DMS 273 treated with DMSO at 0.1 percent for 48 hours (cell line): ENCODE measurements at regions not wholly inside any gene's neighbourhood (a gene's known extent, or its start where the extent isn't known, plus 50 kb on each side); places are given as distances from the start of the nearest gene placed in this dataset.
A peak's percentile ranks its signal among the peaks of the same experiment; 100 is the strongest.

ENCODE experiments used
- DNase-seq: peaks from one replicate; lab custom pipeline; 2025; lab: John Stamatoyannopoulos, UW

GRCh38 chr3:187618722-187619121 is 51.5 kb downstream of the SST start:
- DNase-seq, result no peak

GRCh38 chr3:187617213-187617612 is 53.0 kb downstream of the SST start:
- no peak for DNase-seq

DNA sequence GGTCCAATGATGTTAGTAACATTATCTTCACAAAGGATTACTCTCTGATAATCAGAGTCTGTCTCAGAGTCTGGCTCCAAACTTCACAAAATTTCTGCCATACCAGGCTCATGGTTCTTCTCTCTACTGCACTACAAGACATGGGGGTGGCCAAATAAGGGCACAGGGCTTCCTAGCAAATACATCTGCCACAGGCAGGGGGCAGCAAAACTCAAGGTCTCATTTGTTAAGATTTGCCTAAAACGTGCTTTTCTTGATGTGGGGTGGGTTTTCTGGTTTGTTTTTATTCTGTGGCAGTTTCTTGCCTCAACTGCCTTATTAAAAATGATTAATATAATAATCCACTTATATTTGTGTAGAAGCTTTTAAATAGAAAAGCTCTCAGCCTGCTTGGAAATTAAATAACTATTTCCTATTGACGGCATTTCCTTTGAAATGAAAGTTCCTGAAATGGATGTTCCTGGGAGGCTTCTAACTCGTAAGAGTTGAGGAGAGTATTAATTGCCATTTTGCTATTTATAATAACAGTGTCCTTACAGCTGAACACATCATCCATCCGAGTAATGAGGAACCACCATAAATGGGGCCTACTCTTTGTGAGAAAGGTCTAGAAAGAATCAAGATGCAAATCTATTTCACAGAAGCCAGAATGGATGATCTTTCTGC is 53.8 kb downstream of the SST start:
- peak; percentile 4 for DNase-seq

DNA sequence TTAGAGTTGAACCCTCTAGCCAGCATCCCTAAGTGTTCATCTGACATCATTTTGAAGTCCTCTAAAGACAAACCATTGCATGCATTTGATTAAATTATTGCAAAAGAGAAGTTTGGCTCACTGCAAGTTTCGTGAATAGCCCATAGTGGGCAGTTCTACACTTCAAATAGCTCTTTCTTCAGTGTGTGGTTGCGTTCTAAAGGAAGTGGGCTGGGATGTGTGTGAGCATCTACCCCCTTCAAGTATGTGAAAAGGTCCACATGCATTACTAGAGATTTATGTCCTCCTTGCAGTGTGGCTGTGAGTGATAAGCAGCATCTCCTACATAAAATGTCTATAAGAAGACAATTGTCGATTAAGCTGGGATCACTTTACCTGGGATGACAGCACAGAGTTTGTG is 54.6 kb downstream of the SST start:
- DNase-seq, result no peak

GRCh38 chr3:187612656-187613055 is 57.5 kb downstream of the SST start:
- DNase-seq, result no peak

- DNase-seq, result no peak
Observed at GRCh38 chr3:187610981-187611511, 59.1 kb downstream of the SST start.

GRCh38 chr3:187594272-187594671 is 75.9 kb downstream of the SST start:
- no peak for DNase-seq

DNA sequence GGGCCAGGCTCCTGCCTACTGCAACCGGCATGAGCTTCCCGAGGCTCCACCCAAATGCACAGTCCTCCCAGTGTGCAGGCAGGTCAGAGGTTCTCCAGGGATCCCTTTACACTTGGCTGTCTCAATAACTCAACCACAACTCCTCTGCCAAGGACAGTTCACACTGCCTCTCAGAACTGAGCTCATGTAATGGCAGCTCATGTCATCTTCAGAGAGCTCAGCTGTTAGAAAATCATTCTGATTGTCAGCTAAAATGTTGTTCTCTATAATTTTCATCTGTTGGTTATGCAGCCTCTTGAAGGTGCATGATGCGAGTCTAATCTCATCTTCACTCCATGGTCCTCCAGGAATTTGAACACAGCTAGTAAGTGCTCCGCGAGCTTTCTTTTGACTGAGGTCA is 76.7 kb downstream of the SST start:
- no peak for DNase-seq

DNA sequence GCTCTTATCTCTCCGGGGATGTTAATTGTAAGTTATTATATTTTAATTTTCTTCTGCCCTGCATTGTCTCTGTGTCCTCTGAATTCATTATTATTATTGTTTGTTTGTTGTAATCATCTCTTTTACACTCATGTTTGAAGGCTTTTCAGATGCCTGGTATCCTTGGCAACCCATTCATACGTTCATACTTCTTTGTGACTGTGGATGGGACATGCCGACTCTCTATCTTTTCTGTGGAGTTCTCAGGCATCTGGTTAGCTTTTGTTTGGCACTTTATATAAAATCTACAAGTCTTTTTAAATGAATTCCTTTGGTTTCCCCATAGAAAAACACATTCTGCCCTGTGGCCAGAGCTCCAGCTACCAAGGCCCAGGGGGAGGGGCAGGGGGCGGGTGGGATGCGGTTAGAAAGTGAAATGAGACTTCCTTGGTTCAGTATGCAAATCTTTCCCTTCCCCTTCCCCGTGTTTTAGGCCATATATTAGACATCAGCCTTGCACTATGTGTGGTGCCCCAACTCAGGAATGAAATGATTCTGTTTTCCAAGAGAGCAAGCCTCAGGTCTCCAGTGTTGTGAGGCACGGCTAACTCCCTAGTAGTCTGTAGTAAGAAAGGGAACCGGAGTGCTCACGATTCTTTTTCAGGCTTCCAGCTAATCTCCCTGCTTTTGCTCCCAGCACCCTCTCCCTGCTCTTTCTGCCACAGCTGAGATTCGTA is 79.2 kb downstream of the SST start:
- DNase-seq, result no peak

DNA sequence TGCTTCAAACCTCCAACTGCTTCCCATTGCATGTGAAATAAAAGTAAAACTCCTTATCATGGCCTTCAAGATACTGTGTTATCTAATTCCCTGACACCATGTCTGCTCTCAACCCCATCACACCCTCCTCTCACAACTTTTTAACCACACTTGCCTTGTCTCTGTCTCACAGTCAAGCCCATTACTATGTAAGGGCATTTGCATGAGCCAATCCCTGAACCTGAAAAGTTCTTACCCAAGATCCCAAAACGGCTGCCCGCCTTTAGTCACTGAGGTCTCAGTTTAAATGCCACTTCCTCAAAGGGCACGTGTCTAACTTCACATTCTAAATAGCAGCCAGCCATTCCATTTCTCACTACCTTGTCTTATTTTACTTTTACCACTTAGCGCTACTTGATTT is 83.1 kb downstream of the SST start:
- no peak for DNase-seq

GRCh38 chr3:187586226-187586625 is 84.0 kb downstream of the SST start:
- no peak for DNase-seq

DNA sequence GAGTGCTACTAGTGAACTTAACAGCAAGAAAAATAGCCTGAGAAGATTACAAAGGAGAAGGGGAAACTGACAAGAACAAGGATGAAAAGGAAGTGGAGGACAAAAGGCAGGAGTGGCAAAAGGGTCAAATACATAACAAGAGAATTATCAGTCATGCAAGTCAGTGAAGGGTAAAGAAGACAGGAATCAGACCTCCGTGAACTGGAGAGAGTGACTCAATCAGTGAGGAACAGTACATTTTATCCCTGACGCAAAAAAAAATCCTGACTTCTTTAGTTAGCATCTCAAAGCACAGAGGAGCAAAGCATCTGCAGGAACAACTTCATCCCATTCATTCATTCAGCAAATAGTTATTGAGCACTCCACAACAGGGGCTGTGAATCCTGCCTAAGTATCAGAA is 97.8 kb downstream of the SST start:
- DNase-seq, result no peak

GRCh38 chr3:187571701-187572100 is 98.5 kb downstream of the SST start:
- DNase-seq, result no peak

DNA sequence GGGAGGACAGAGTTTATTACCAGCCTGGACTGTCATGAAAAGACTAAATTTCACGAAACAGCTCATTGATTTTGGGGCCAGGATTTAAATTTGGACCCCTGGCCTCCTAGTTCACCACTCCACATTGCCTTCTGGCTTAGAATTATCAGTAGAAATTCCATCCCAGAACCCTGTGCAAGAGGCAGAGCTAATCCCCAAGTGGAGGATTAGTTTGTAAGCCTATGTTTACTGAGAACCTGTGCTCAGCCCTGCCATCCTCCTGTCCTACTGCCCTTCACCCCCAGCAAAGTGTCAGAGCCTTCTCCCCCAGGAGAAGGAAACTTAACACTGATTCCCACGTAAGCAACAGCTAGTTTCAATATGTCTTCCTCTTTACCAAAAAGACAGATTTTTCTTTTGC is 99.4 kb downstream of the SST start:
- no peak for DNase-seq

DNA sequence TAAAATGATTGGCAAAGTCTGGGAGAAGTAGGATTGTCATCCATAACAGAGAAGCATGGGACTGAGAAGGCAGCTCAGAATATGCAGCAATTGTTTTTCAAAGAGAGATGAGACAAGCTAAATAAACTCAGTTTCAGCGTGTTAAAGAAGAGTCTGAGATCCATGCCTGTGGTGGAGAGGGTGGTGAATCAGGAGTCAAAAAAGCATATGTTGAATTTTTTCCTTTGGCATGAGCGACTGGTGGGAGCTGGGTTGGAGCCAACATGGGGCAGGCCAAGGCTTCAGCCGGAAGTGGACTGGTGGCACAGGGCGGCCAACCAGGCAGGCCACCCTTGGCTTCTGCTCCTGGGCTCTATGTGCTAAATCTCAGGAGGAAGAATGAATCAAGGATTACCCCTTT is 102.0 kb downstream of the SST start:
- DNase-seq, result no peak

DNA sequence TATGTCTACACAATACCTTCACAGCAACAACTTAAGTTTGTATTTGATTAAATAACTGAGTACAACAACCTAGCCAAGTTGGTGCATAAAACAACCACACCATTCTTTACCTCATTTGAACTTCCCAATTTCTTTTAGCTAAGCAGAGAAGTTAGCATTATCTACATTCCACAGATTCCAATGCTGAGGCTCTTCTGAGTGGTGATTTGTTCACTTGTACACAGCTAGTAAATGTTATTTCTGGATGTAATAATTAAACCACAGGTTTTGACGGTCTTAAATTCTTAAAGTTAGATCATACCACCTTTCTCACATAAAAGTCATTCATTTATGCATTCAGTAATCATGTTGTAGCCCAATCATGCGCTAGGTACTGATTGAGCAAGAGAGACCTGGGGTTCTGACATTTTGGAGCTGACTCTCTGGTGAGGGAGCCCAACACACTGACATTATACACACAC is 102.5 kb downstream of the SST start:
- DNase-seq, result no peak

DNA sequence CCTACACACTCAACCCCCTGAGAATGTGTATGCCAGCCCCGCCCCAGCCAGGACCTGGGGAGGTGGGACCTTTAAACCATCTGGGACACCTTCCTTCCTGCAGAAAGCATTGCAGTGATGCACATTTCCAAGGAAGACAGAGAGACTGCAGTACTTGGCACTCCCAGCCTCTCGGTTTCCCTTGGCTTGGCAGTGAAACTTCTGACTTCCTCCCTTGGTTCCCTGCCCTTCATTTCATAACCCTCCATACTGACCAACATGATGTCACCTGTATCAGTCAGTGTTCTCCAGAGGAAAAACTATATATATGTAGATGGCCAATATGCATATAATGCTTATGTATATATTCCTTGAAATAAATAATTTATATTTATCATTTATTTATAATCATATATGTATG is 103.2 kb downstream of the SST start:
- DNase-seq, result no peak

DNA sequence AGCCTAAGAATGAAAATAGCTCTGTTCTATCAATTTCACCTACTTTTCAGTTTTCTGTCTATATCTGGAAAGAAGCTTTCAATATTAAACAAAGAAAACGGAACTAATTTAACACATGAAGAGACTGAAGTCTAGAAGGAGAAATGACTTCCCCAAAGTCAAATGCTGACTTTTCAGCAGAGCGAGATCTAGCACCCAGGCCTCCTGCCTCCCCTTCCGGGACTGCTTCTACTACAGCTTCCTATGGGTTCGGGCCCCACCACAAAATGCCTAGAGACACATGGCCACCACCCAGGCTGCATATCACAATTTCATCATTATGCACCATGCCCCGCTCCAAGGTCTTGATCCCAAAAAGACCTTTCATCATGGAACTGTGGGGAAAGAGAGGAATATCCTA is 104.5 kb downstream of the SST start:
- DNase-seq, result no peak

- no peak for DNase-seq
Observed at GRCh38 chr3:187558990-187559389, 111.2 kb downstream of the SST start.

- DNase-seq, result no peak
Observed at GRCh38 chr3:187551416-187551815, 118.8 kb downstream of the SST start.

DNA sequence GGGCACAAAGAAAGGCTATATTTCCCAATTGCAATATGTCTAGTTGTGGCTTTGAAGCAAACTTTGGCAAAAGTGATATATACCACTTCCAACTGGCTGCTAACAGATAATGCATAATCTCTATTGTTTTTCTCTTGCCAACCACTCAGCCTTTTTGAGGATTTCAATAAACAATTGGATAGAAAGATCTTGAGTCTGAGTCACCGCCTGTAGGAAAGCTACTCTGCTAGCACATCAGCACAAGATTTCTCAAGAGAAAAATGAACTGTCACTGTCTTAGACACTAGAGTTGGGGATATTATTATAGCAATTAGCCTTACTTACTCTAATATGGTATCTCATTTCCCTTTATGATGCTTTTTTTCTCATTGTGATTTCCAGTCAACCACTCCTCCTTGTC is 119.7 kb downstream of the SST start:
- DNase-seq, result no peak

DNA sequence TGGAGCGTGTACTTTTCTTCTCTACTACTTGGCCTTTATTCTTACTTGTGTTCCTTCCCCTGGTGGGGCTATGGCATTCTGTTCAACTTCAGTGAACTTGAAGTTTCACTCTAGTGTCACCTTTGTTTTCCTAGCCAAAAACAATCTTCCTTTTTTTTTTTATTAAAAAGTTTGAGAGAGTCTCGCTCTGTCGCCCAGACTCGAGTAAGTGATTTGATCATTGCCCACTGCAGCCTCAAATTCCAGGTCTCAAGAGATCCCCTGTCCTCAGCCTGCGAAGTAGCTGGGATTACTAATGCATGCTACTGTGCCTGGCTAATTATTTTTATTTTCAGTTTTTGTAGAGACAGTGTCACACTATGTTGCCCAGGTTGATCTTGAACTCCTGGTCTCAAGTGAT is 124.8 kb downstream of the SST start:
- no peak for DNase-seq

GRCh38 chr3:187544326-187544725 is 125.9 kb downstream of the SST start:
- no peak for DNase-seq

GRCh38 chr3:187540847-187541246 is 129.3 kb downstream of the SST start:
- DNase-seq, result no peak
